ENCODE measurements at regions not wholly inside any gene's neighbourhood (a gene's known extent, or its start where the extent isn't known, plus 50 kb on each side); places are given as distances from the start of the nearest gene placed in this dataset.

- TF ChIP-seq CTCF (conservative IDR thresholded peaks at IDR 0.05; ENCODE audit: low read depth, low read length) (no peak), EZH2 (IDR thresholded peaks at IDR 0.05; ENCODE audit: borderline replicate concordance, low read depth, low read length, poor library complexity, severe bottlenecking) (no peak)
Observed at GRCh38 chr10:42969147-42969546, 107.7 kb upstream of the RET start.

All from A673 (cell line).